A549 (cell line): ENCODE measurements at regions not wholly inside any gene's neighbourhood (a gene's known extent, or its start where the extent isn't known, plus 50 kb on each side); places are given as distances from the start of the nearest gene placed in this dataset.
A peak's percentile ranks its signal among the peaks of the same experiment; 100 is the strongest.

ENCODE experiments used
- ATAC-seq, 2 experiments: fragments of 200-7000 bp in 1 of 2; fragments of >200 bp in 1 of 2; cut with Nextera tagmentation in 1 of 2; cut with Tn5 transposase in 1 of 2; 3 replicates each; pipeline versions ENCODE4 v1.8.0 to v1.9.1; 2018 to 2020; ENCODE audit warnings: mild to moderate bottlenecking in 1 of 2, moderate library complexity in 1 of 2
- CTCF ChIA-PET: fragments of 300-600 bp; sonication (Branson Sonifier 250); formaldehyde crosslinking; extraction: SDS; loops from one replicate; lab custom pipeline; 2021; ENCODE audit warnings: antibody characterized with exemption, inconsistent platforms; lab: Yijun Ruan, JAX
- POLR2A ChIA-PET: fragments of 350-600 bp; formaldehyde crosslinking; extraction: SDS; loops from one replicate; lab custom pipeline; 2021; ENCODE audit warnings: antibody characterized with exemption, inconsistent platforms; lab: Yijun Ruan, JAX
- DNase-seq, 2 experiments: peaks; one replicate each; pipeline versions ENCODE4 v3.0.0 to v3.0.0-alpha.2; 2011 to 2016; ENCODE audit warnings: low read depth in 1 of 2, low spot score in 1 of 2
- FAIRE-seq: peaks from 2 replicates; lab custom pipeline; 2011; peaks lifted over from hg19 to GRCh38; lab: Jason Lieb, UNC
- H3K27ac ChIP-seq, 2 experiments: fragments of >200 bp; sonication (Bioruptor Twin); formaldehyde crosslinking; 3 replicates each; pipeline ENCODE4 v1.5.1; 2016 to 2017
- H3K4me1 ChIP-seq: fragments of >200 bp; sonication (Bioruptor Twin); formaldehyde crosslinking; 3 replicates; pipeline ENCODE4 v1.6.1; 2016
- H3K4me2 ChIP-seq: fragments of >200 bp; sonication (Bioruptor Twin); formaldehyde crosslinking; 3 replicates; pipeline ENCODE4 v1.6.1; 2016
- H3K4me3 ChIP-seq: fragments of >200 bp; sonication (Bioruptor Twin); formaldehyde crosslinking; 3 replicates; pipeline ENCODE4 v1.5.1; 2016
- H3K9me3 ChIP-seq: fragments of >200 bp; sonication (Bioruptor Twin); formaldehyde crosslinking; 3 replicates; pipeline ENCODE4 v1.6.1; 2016
- CBX8 ChIP-seq: fragments of 200-600 bp; sonication (generic); IDR thresholded peaks from 2 replicates; pipeline ENCODE4 v1.6.1; 2016
- CHD2 ChIP-seq: fragments of 150-350 bp; IDR thresholded peaks from 2 replicates; pipeline ENCODE4 v1.6.1; 2014; ENCODE audit warnings: low read length; ENCODE audit not compliant: partially characterized antibody
- EHF ChIP-seq: fragments of 250-450 bp; sonication (Bioruptor Pico); IDR thresholded peaks from 2 replicates; pipeline ENCODE4 v1.5.0; 2020; ENCODE audit warnings: mild to moderate bottlenecking
- EHMT2 ChIP-seq: fragments of 200-600 bp; sonication (generic); IDR thresholded peaks from 2 replicates; pipeline ENCODE4 v1.6.1; 2016; ENCODE audit warnings: antibody characterized with exemption, low read depth, mild to moderate bottlenecking, moderate library complexity
- FOSB ChIP-seq: fragments of 250-450 bp; sonication (Bioruptor Pico); IDR thresholded peaks from 2 replicates; pipeline ENCODE4 v1.5.0; 2020; ENCODE audit warnings: mild to moderate bottlenecking, moderate library complexity
- JUNB ChIP-seq: fragments of >200 bp; sonication (Bioruptor Twin); formaldehyde crosslinking; IDR thresholded peaks from 2 replicates; pipeline ENCODE4 v1.6.1; 2016
- KDM5A ChIP-seq: fragments of 200-600 bp; sonication (generic); IDR thresholded peaks from 2 replicates; pipeline ENCODE4 v1.6.1; 2016; ENCODE audit warnings: antibody characterized with exemption, mild to moderate bottlenecking
- MAFK ChIP-seq: fragments of 450-650 bp; IDR thresholded peaks from 2 replicates; pipeline ENCODE4 v1.6.1; 2014; ENCODE audit not compliant: partially characterized antibody
- MAZ ChIP-seq: fragments of 150-350 bp; IDR thresholded peaks from 2 replicates; pipeline ENCODE4 v1.6.1; 2014; ENCODE audit warnings: antibody characterized with exemption, low read depth, low read length, borderline replicate concordance
- MYC ChIP-seq: IDR thresholded peaks from 2 replicates; pipeline ENCODE4 v1.6.1; 2012; ENCODE audit warnings: mild to moderate bottlenecking, inconsistent platforms, low read length, improper control_type of control experiment, borderline replicate concordance
- NFE2L2 ChIP-seq: fragments of 150-350 bp; conservative IDR thresholded peaks from 2 replicates; pipeline ENCODE4 v1.6.1; 2014; ENCODE audit warnings: low read length
- PHF8 ChIP-seq: fragments of 200-600 bp; sonication (generic); IDR thresholded peaks from 2 replicates; pipeline ENCODE4 v1.6.1; 2016; ENCODE audit warnings: low read depth, mild to moderate bottlenecking, antibody characterized with exemption, moderate library complexity, borderline replicate concordance
- POLR2A ChIP-seq: IDR thresholded peaks from 2 replicates; pipeline ENCODE4 v1.6.1; 2012; ENCODE audit warnings: mild to moderate bottlenecking, low read length
- POLR2AphosphoS2 ChIP-seq: conservative IDR thresholded peaks from 2 replicates; pipeline ENCODE4 v1.6.1; 2012; ENCODE audit warnings: low read length, improper control_type of control experiment, inconsistent platforms
- RAD21 ChIP-seq, 2 experiments: fragments of >200 bp in 1 of 2; sonication (Bioruptor Twin) in 1 of 2; formaldehyde crosslinking in 1 of 2; IDR thresholded peaks in 1 of 2; conservative IDR thresholded peaks in 1 of 2; 2 replicates in 1 of 2; 3 replicates in 1 of 2; pipeline ENCODE4 v1.6.1; 2012 to 2018; ENCODE audit warnings: inconsistent platforms in 1 of 2
- RCOR1 ChIP-seq: fragments of 150-350 bp; IDR thresholded peaks from 2 replicates; pipeline ENCODE4 v1.6.1; 2014; ENCODE audit warnings: antibody characterized with exemption, low read length, low read depth
- TFCP2L1 ChIP-seq: fragments of 250-450 bp; sonication (Bioruptor Pico); IDR thresholded peaks from 2 replicates; pipeline ENCODE4 v1.5.0; 2021; ENCODE audit warnings: mild to moderate bottlenecking
- TP53 ChIP-seq: fragments of 250-450 bp; sonication (Bioruptor Pico); IDR thresholded peaks from 2 replicates; pipeline ENCODE4 v1.5.0; 2021; ENCODE audit warnings: mild to moderate bottlenecking, moderate library complexity
- WGBS: methylation state at CpG from one replicate; pipeline ENCODE4 v1.1.6; 2017; ENCODE audit errors: missing lambda C conversion rate; 5-methylcytosine and 5-hydroxymethylcytosine counted together
- TF ChIP-seq, protein P1 (sequence below): fragments of 250-450 bp; sonication (Bioruptor Pico); IDR thresholded peaks from 2 replicates; pipeline ENCODE4 v1.5.0; 2020; ENCODE audit warnings: low read depth, mild to moderate bottlenecking, moderate library complexity
- TF ChIP-seq, protein P2 (sequence below): IDR thresholded peaks from 2 replicates; pipeline ENCODE4 v1.6.1; 2012
- TF ChIP-seq, protein P3 (sequence below): fragments of 250-450 bp; sonication (Bioruptor Pico); IDR thresholded peaks from 2 replicates; pipeline ENCODE4 v1.5.0; 2021; ENCODE audit warnings: mild to moderate bottlenecking, moderate library complexity, borderline replicate concordance
- TF ChIP-seq, protein P4 (sequence below): fragments of 200-600 bp; sonication (generic); IDR thresholded peaks from 2 replicates; pipeline ENCODE4 v1.6.1; 2016; ENCODE audit warnings: antibody characterized with exemption, mild to moderate bottlenecking, moderate library complexity

DNA sequence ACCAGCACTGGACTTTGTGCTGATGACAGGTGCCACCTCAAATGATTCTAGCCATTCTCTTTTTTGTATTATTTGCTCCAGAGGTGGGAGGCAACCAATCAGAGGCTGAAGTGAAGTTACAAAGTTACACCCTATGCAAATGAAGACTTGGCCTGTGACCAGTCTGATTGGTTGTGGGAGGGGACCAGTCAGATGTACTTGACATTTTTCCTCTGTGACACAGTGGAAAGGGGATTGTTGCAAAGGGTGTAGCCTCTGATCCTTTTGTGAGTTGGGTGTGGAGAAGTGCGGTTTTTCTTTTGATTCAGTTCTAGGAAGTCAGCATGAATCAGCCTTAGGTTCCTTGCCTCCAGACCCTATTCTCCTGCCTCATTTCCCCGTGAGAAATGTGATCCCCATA, 244.0 kb downstream of the ARL6IP6 start:
- Histone ChIP-seq H3K27ac (no peak overlapping the region), H3K4me1 (no peaks in the 10 kb centered on the region), H3K9me3 (no peaks in the 10 kb centered on the region), H3K4me3 (no peak overlapping the region), H3K4me2 (no peak overlapping the region)
- CTCF ChIA-PET = no interaction called here
- no peak for ATAC-seq
- WGBS = 0% methylated on average over 2 of the region's 2 CpGs
- DNase-seq = no peak
- POLR2A ChIA-PET = no interaction called here
- FAIRE-seq = no peak
- TF ChIP-seq TFCP2L1 (CRISPR knock-in tag) (no peak), JUNB (no peak), FOSB (CRISPR knock-in tag) (no peak), RCOR1 (no peak), EHF (CRISPR knock-in tag) (no peak), PHF8 (no peak)
- TF ChIP-seq, protein P1, sequence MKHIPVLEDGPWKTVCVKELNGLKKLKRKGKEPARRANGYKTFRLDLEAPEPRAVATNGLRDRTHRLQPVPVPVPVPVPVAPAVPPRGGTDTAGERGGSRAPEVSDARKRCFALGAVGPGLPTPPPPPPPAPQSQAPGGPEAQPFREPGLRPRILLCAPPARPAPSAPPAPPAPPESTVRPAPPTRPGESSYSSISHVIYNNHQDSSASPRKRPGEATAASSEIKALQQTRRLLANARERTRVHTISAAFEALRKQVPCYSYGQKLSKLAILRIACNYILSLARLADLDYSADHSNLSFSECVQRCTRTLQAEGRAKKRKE = no peak

DNA sequence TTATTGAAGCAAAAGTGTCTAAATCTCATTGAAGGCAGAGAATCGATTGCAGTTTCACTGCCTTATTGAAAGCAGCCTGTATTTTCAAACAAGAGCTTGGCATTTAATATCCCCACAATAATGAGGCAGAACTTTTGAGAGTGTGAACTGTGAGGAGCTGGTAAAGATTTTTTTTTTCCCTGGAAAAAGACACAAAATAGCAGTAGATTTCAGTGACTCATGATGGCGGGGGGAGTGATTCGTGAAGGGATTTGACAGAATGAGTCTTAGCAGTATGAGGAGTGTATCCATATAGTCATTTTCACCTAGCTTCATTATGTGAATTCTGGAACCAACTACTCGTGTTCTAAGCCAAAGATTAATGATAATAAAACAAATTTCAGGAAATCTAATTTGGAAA, 242.9 kb downstream of the ARL6IP6 start:
- no peaks in the 10 kb centered on the region for H3K4me1 ChIP-seq
- DNase-seq (no peak), FAIRE-seq (no peak), ATAC-seq (no peak)
- H3K9me3 ChIP-seq = no peaks in the 10 kb centered on the region
- H3K27ac ChIP-seq = no peak overlapping the region
- no peak overlapping the region for H3K4me2 ChIP-seq
- 10% methylated on average over 4 of the region's 4 CpGs for WGBS
- POLR2A ChIA-PET = no interaction called here
- TF ChIP-seq, protein P2, sequence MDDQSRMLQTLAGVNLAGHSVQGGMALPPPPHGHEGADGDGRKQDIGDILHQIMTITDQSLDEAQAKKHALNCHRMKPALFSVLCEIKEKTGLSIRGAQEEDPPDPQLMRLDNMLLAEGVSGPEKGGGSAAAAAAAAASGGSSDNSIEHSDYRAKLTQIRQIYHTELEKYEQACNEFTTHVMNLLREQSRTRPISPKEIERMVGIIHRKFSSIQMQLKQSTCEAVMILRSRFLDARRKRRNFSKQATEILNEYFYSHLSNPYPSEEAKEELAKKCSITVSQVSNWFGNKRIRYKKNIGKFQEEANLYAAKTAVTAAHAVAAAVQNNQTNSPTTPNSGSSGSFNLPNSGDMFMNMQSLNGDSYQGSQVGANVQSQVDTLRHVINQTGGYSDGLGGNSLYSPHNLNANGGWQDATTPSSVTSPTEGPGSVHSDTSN = no peak
- TF ChIP-seq CHD2 = no peak
- TF ChIP-seq, protein P3, sequence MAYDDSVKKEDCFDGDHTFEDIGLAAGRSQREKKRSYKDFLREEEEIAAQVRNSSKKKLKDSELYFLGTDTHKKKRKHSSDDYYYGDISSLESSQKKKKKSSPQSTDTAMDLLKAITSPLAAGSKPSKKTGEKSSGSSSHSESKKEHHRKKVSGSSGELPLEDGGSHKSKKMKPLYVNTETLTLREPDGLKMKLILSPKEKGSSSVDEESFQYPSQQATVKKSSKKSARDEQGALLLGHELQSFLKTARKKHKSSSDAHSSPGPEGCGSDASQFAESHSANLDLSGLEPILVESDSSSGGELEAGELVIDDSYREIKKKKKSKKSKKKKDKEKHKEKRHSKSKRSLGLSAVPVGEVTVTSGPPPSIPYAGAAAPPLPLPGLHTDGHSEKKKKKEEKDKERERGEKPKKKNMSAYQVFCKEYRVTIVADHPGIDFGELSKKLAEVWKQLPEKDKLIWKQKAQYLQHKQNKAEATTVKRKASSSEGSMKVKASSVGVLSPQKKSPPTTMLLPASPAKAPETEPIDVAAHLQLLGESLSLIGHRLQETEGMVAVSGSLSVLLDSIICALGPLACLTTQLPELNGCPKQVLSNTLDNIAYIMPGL (CRISPR knock-in tag) = no peak
- TF ChIP-seq POLR2AphosphoS2 = no peak
- no peak for TF ChIP-seq MYC
- TF ChIP-seq, protein P1 = no peak
- no peak for TF ChIP-seq TP53 (CRISPR knock-in tag)
- no peak for TF ChIP-seq POLR2A
- no peak for TF ChIP-seq MAZ
- no peak for TF ChIP-seq MAFK
- TF ChIP-seq KDM5A = no peak
- TF ChIP-seq NFE2L2 = no peak
- TF ChIP-seq RAD21 (conservative IDR thresholded peaks at IDR 0.05 in 1 of 2, IDR thresholded peaks at IDR 0.05 in 1 of 2) = no peak
- no peak overlapping the region for H3K4me3 ChIP-seq
- CTCF ChIA-PET = no interaction called here

DNA sequence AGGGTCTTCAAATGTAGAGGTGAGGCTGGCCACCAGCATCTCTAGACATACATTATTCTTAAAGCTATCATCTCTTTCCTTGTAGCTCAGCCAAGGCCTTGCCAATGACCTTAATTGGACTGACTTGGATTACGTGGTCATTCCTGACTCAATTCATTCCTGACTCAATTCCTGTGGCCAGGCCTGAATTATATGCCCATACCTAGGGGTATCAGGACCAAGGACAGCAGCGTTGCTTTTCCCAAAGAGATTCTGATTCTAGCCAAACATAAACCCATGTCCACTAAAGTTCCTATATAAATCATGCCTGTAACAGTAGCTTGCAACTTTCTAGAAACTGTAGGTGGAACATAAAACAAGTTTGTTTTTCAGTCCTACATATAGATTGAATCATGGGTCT, 231.7 kb downstream of the ARL6IP6 start:
- Histone ChIP-seq H3K27ac (no peak overlapping the region), H3K4me2 (no peak overlapping the region), H3K4me1 (no peaks in the 10 kb centered on the region), H3K4me3 (no peak overlapping the region), H3K9me3 (no peaks in the 10 kb centered on the region)
- WGBS = 4% methylated on average over 2 of the region's 2 CpGs
- CTCF ChIA-PET = interaction anchor here (2.0 kb wide), 1 partner anchor 24 kb away, joined by 8 read pairs; no protein-coding TSS in a partner anchor
- TF ChIP-seq, protein P4, sequence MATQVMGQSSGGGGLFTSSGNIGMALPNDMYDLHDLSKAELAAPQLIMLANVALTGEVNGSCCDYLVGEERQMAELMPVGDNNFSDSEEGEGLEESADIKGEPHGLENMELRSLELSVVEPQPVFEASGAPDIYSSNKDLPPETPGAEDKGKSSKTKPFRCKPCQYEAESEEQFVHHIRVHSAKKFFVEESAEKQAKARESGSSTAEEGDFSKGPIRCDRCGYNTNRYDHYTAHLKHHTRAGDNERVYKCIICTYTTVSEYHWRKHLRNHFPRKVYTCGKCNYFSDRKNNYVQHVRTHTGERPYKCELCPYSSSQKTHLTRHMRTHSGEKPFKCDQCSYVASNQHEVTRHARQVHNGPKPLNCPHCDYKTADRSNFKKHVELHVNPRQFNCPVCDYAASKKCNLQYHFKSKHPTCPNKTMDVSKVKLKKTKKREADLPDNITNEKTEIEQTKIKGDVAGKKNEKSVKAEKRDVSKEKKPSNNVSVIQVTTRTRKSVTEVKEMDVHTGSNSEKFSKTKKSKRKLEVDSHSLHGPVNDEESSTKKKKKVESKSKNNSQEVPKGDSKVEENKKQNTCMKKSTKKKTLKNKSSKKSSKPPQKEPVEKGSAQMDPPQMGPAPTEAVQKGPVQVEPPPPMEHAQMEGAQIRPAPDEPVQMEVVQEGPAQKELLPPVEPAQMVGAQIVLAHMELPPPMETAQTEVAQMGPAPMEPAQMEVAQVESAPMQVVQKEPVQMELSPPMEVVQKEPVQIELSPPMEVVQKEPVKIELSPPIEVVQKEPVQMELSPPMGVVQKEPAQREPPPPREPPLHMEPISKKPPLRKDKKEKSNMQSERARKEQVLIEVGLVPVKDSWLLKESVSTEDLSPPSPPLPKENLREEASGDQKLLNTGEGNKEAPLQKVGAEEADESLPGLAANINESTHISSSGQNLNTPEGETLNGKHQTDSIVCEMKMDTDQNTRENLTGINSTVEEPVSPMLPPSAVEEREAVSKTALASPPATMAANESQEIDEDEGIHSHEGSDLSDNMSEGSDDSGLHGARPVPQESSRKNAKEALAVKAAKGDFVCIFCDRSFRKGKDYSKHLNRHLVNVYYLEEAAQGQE = peak; percentile 91
- TF ChIP-seq CBX8 (no peak), EHMT2 (peak; percentile 74; the same call in 1 of the 2 replicates)
- DNase-seq = no peak
- POLR2A ChIA-PET = no interaction called here
- no peak for ATAC-seq
- FAIRE-seq = no peak
